RWPE2 (cell line): ENCODE measurements at regions not wholly inside any gene's neighbourhood (a gene's known extent, or its start where the extent isn't known, plus 50 kb on each side); places are given as distances from the start of the nearest gene placed in this dataset.

ENCODE experiments used
- ATAC-seq: fragments of 200-7000 bp; cut with Tn5 transposase; 3 replicates; pipeline ENCODE4 v1.9.1; 2021; ENCODE audit warnings: low read depth
- DNase-seq: peaks from one replicate; pipeline ENCODE4 v3.0.0-alpha.2; 2020; ENCODE audit warnings: low spot score
- H3K27ac ChIP-seq: fragments of 450-650 bp; 2 replicates; pipeline ENCODE4 v1.5.1; 2017; ENCODE audit warnings: mild to moderate bottlenecking; ENCODE audit not compliant: poor library complexity, severe bottlenecking
- H3K27me3 ChIP-seq: fragments of 250-450 bp; sonication (Bioruptor Pico); 2 replicates; pipeline ENCODE4 v1.5.1; 2021; ENCODE audit warnings: mild to moderate bottlenecking, moderate library complexity; ENCODE audit not compliant: insufficient read depth, poor library complexity, severe bottlenecking
- H3K36me3 ChIP-seq: fragments of 250-450 bp; sonication (Bioruptor Pico); 2 replicates; pipeline ENCODE4 v1.5.1; 2020; ENCODE audit warnings: low read depth, mild to moderate bottlenecking, moderate library complexity
- H3K4me1 ChIP-seq: fragments of 250-450 bp; sonication (Bioruptor Pico); 2 replicates; pipeline ENCODE4 v1.5.1; 2021; ENCODE audit warnings: mild to moderate bottlenecking, moderate library complexity; ENCODE audit not compliant: insufficient read depth, poor library complexity, severe bottlenecking
- H3K4me3 ChIP-seq: fragments of 250-450 bp; sonication (Bioruptor Pico); 2 replicates; pipeline ENCODE4 v1.5.1; 2021; ENCODE audit warnings: mild to moderate bottlenecking, moderate library complexity; ENCODE audit not compliant: severe bottlenecking
- H3K9me3 ChIP-seq: fragments of 250-450 bp; sonication (Bioruptor Pico); 2 replicates; pipeline ENCODE4 v1.5.1; 2021; ENCODE audit warnings: mild to moderate bottlenecking, moderate library complexity; ENCODE audit not compliant: severe bottlenecking
- CTCF ChIP-seq: fragments of 450-650 bp; IDR thresholded peaks from one replicate; pipeline ENCODE4 v1.5.1; 2017; ENCODE audit warnings: mild to moderate bottlenecking, moderate library complexity; ENCODE audit not compliant: poor library complexity, severe bottlenecking

GRCh38 chr5:77139001-77139400, 51.9 kb upstream of the ZBED3 start:
- H3K36me3 ChIP-seq: no peaks in the 10 kb centered on the region
- no peak for TF ChIP-seq CTCF
- H3K9me3 ChIP-seq: no peaks in the 10 kb centered on the region
- H3K4me1 ChIP-seq: no peaks in the 10 kb centered on the region
- H3K4me3 ChIP-seq: no peak overlapping the region
- DNase-seq (no peak), ATAC-seq (no peak)
- H3K27ac ChIP-seq: no peak overlapping the region
- H3K27me3 ChIP-seq: no peaks in the 10 kb centered on the region
